ENCODE measurements at regions not wholly inside any gene's neighbourhood (a gene's known extent, or its start where the extent isn't known, plus 50 kb on each side); places are given as distances from the start of the nearest gene placed in this dataset.
"Not testable (repeated sequence)": the region's sequence is repeated elsewhere in the genome, so short reads cannot be mapped to it uniquely, and the experiment has no call there.

GRCh38 chr5:130479045-130479804, 575.0 kb downstream of the CHSY3 start:
- Histone ChIP-seq H3K4me1 (replicated peaks in 1 of 2) (no peaks in the 10 kb centered on the region), H3K27ac (no peak overlapping the region), H3K4me3 (no peak overlapping the region)
- 40 to 100% (median 86%) methylated on average over 1 to 7 of the region's 9 CpGs for WGBS, 10 experiments
- ATAC-seq (replicated peaks in 6 of 8): no peak
- in situ Hi-C loops (cut with MboI; ENCODE audit: low pct_unique_long_range_greater_than_20kb in 2 of 9, low sequenced_read_pairs in 9 of 9, unreplicated experiment in 9 of 9): no loop called here

- no peaks in the 10 kb centered on the region for H3K4me1 ChIP-seq (replicated peaks in 1 of 2)
- H3K4me3 ChIP-seq: no peak overlapping the region
- WGBS, 10 experiments: 46 to 100% (median 75%) methylated on average over 1 to 6 of the region's 6 CpGs; no CpG with 5 or more reads in 1 of the 10 experiments
- ATAC-seq (replicated peaks in 6 of 8): no peak
- no peak overlapping the region for H3K27ac ChIP-seq
- in situ Hi-C loops (cut with MboI; ENCODE audit: low pct_unique_long_range_greater_than_20kb in 2 of 9, low sequenced_read_pairs in 9 of 9, unreplicated experiment in 9 of 9): no loop called here
These were observed 572.1 kb downstream of the CHSY3 start for GRCh38 chr5:130476325-130476724.

- H3K27ac ChIP-seq: no peak overlapping the region
- in situ Hi-C loops (cut with MboI; ENCODE audit: low pct_unique_long_range_greater_than_20kb in 2 of 9, low sequenced_read_pairs in 9 of 9, unreplicated experiment in 9 of 9): no loop called here
- ATAC-seq (replicated peaks in 6 of 8): no peak
- no peaks in the 10 kb centered on the region for H3K4me1 ChIP-seq (replicated peaks in 1 of 2)
- H3K4me3 ChIP-seq: no peak overlapping the region
- WGBS, 10 experiments: 38 to 100% (median 92%) methylated on average over 1 of the region's 1 CpG; no CpG with 5 or more reads in 1 of the 10 experiments
These were observed 558.3 kb downstream of the CHSY3 start for GRCh38 chr5:130462516-130462915.

- Histone ChIP-seq H3K4me1 (replicated peaks in 1 of 2) (no peaks in the 10 kb centered on the region), H3K27ac (no peak overlapping the region), H3K4me3 (no peak overlapping the region)
- WGBS, 10 experiments: 0 to 100% (median 57%) methylated on average over 1 to 2 of the region's 2 CpGs; no CpG with 5 or more reads in 2 of the 10 experiments
- in situ Hi-C loops (cut with MboI; ENCODE audit: low pct_unique_long_range_greater_than_20kb in 2 of 9, low sequenced_read_pairs in 9 of 9, unreplicated experiment in 9 of 9): no loop called here
- peak in 1 of 8 experiments; percentile 52 for ATAC-seq (replicated peaks in 6 of 8)
These were observed 550.9 kb downstream of the CHSY3 start for GRCh38 chr5:130455175-130455574.

GRCh38 chr5:130452744-130453143, 548.5 kb downstream of the CHSY3 start:
- H3K4me1 ChIP-seq (replicated peaks in 1 of 2): no peaks in the 10 kb centered on the region
- H3K4me3 ChIP-seq: no peak overlapping the region
- 25 to 100% (median 78%) methylated on average over 1 of the region's 1 CpG; no CpG with 5 or more reads in 7 of the 10 experiments for WGBS, 10 experiments
- no peak for ATAC-seq (replicated peaks in 6 of 8)
- H3K27ac ChIP-seq: no peak overlapping the region
- in situ Hi-C loops (cut with MboI; ENCODE audit: low pct_unique_long_range_greater_than_20kb in 2 of 9, low sequenced_read_pairs in 9 of 9, unreplicated experiment in 9 of 9): no loop called here

GRCh38 chr5:130436430-130436829, 532.2 kb downstream of the CHSY3 start:
- Histone ChIP-seq H3K4me1 (replicated peaks in 1 of 2) (no peaks in the 10 kb centered on the region), H3K4me3 (no peak overlapping the region), H3K27ac (no peak overlapping the region)
- ATAC-seq (replicated peaks in 6 of 8): no peak
- 0 to 100% (median 50%) methylated on average over 1 of the region's 1 CpG; no CpG with 5 or more reads in 1 of the 10 experiments for WGBS, 10 experiments
- in situ Hi-C loops (cut with MboI; ENCODE audit: low pct_unique_long_range_greater_than_20kb in 2 of 9, low sequenced_read_pairs in 9 of 9, unreplicated experiment in 9 of 9): no loop called here

- peak in 5 of 8 experiments; percentile 15 to 90 (median 85) for ATAC-seq (replicated peaks in 6 of 8)
- 17 to 100% (median 58%) methylated on average over 2 to 6 of the region's 6 CpGs for WGBS, 10 experiments
- H3K27ac ChIP-seq: no peak overlapping the region
These were observed 523.1 kb downstream of the CHSY3 start for GRCh38 chr5:130427222-130427955.

GRCh38 chr5:130425424-130425823, 521.2 kb downstream of the CHSY3 start:
- 0 to 93% (median 80%) methylated on average over 1 to 2 of the region's 2 CpGs; no CpG with 5 or more reads in 5 of the 10 experiments for WGBS, 10 experiments
- peaks cover 9 to 26% of the 10 kb centered on the region in 2 donors for H3K4me1 ChIP-seq (replicated peaks in 1 of 2)
- H3K4me3 ChIP-seq: no peak overlapping the region
- ATAC-seq (replicated peaks in 6 of 8): peak in 4 of 8 experiments; percentile 21 to 99 (median 64)
- no peak overlapping the region for H3K27ac ChIP-seq
- in situ Hi-C loops (cut with MboI; ENCODE audit: low pct_unique_long_range_greater_than_20kb in 2 of 9, low sequenced_read_pairs in 9 of 9, unreplicated experiment in 9 of 9): no loop called here

More at GRCh38 chr5:130427222-130427955, 523.1 kb downstream of the CHSY3 start:
- in situ Hi-C loops (cut with MboI; ENCODE audit: low pct_unique_long_range_greater_than_20kb in 2 of 9, low sequenced_read_pairs in 9 of 9, unreplicated experiment in 9 of 9): no loop called here
- no peak overlapping the region for H3K4me3 ChIP-seq
- peaks cover 9 to 26% of the 10 kb centered on the region in 2 donors for H3K4me1 ChIP-seq (replicated peaks in 1 of 2)

GRCh38 chr5:130424341-130424740, 520.1 kb downstream of the CHSY3 start:
- in situ Hi-C loops (cut with MboI; ENCODE audit: low pct_unique_long_range_greater_than_20kb in 2 of 9, low sequenced_read_pairs in 9 of 9, unreplicated experiment in 9 of 9): no loop called here
- Histone ChIP-seq H3K4me3 (no peak overlapping the region), H3K4me1 (replicated peaks in 1 of 2) (peaks cover 9 to 26% of the 10 kb centered on the region in 2 donors), H3K27ac (no peak overlapping the region)
- WGBS, 10 experiments: 0 to 71% (median 43%) methylated on average over 1 to 2 of the region's 2 CpGs; no CpG with 5 or more reads in 1 of the 10 experiments
- peak in 2 of 8 experiments; percentile 17 to 24 for ATAC-seq (replicated peaks in 6 of 8)

GRCh38 chr5:130402906-130403305, 498.6 kb downstream of the CHSY3 start:
- WGBS, 10 experiments: 0 to 100% (median 66%) methylated on average over 1 to 4 of the region's 7 CpGs; no CpG with 5 or more reads in 3 of the 10 experiments
- no peak overlapping the region for H3K27ac ChIP-seq
- ATAC-seq (replicated peaks in 6 of 8): no peak
- in situ Hi-C loops (cut with MboI; ENCODE audit: low pct_unique_long_range_greater_than_20kb in 2 of 9, low sequenced_read_pairs in 9 of 9, unreplicated experiment in 9 of 9): no loop called here
- H3K4me3 ChIP-seq: no peak overlapping the region
- peaks cover 0 to 8% of the 10 kb centered on the region in 2 donors for H3K4me1 ChIP-seq (replicated peaks in 1 of 2)

- peak in 7 of 8 experiments; percentile 55 to 98 (median 65) for ATAC-seq (replicated peaks in 6 of 8)
- Histone ChIP-seq H3K4me1 (replicated peaks in 1 of 2) (peaks cover 5 to 14% of the 10 kb centered on the region in 2 donors), H3K4me3 (no peak overlapping the region), H3K27ac (no peak overlapping the region)
- in situ Hi-C loops (cut with MboI; ENCODE audit: low pct_unique_long_range_greater_than_20kb in 2 of 9, low sequenced_read_pairs in 9 of 9, unreplicated experiment in 9 of 9): no loop called here
These were observed 495.8 kb downstream of the CHSY3 start for GRCh38 chr5:130400091-130400490.

- Histone ChIP-seq H3K4me3 (no peak overlapping the region), H3K4me1 (replicated peaks in 1 of 2) (peaks cover 5 to 10% of the 10 kb centered on the region in 2 donors), H3K27ac (no peak overlapping the region)
- ATAC-seq (replicated peaks in 6 of 8): no peak
- in situ Hi-C loops (cut with MboI; ENCODE audit: low pct_unique_long_range_greater_than_20kb in 2 of 9, low sequenced_read_pairs in 9 of 9, unreplicated experiment in 9 of 9): no loop called here
- 0 to 100% (median 90%) methylated on average over 1 to 3 of the region's 4 CpGs; no CpG with 5 or more reads in 2 of the 10 experiments for WGBS, 10 experiments
These were observed 494.6 kb downstream of the CHSY3 start for GRCh38 chr5:130398825-130399224.

GRCh38 chr5:130397727-130398126, 493.5 kb downstream of the CHSY3 start:
- 50 to 83% methylated on average over 1 of the region's 1 CpG; no CpG with 5 or more reads in 8 of the 10 experiments for WGBS, 10 experiments

More at GRCh38 chr5:130397727-130398126, 493.5 kb downstream of the CHSY3 start:
- H3K4me3 ChIP-seq; H3K27ac ChIP-seq; in situ Hi-C loops (cut with MboI; ENCODE audit: low pct_unique_long_range_greater_than_20kb in 2 of 9, low sequenced_read_pairs in 9 of 9, unreplicated experiment in 9 of 9); H3K4me1 ChIP-seq (replicated peaks in 1 of 2); ATAC-seq (replicated peaks in 6 of 8): not testable (repeated sequence)

Measured in motor neuron (in vitro differentiated cells).